Central memory CD8-positive, alpha-beta T cell (primary cell): ENCODE measurements at regions not wholly inside any gene's neighbourhood (a gene's known extent, or its start where the extent isn't known, plus 50 kb on each side); places are given as distances from the start of the nearest gene placed in this dataset.
"Not testable (repeated sequence)": the region's sequence is repeated elsewhere in the genome, so short reads cannot be mapped to it uniquely, and the experiment has no call there.

Experiments
- ATAC-seq: fragments of 150-1000 bp; cut with Tn5 transposase; replicated peaks from 2 replicates; pipeline ENCODE4 v1.10.0; 2022; ENCODE audit warnings: mild to moderate bottlenecking, moderate FRiP score, moderate number of reproducible peaks; ENCODE audit not compliant: poor library complexity, severe bottlenecking; ENCODE audit errors: extremely low read depth
- DNase-seq, 2 donors: peaks; one replicate each; pipeline ENCODE4 v3.0.0; 2021; ENCODE audit warnings: low spot score in 2 of 2
- H3K27ac Mint-ChIP-seq: one replicate; pipeline ENCODE4 v1.8.0; 2022; ENCODE audit warnings: low read depth, mild to moderate bottlenecking, moderate library complexity, mixed read lengths
- H3K27me3 Mint-ChIP-seq: one replicate; pipeline ENCODE4 v1.8.0; 2022; ENCODE audit warnings: mixed read lengths
- H3K36me3 Mint-ChIP-seq: one replicate; pipeline ENCODE4 v1.8.0; 2022; ENCODE audit warnings: mild to moderate bottlenecking, moderate library complexity, mixed read lengths; ENCODE audit not compliant: insufficient read depth
- H3K4me1 Mint-ChIP-seq: one replicate; pipeline ENCODE4 v1.8.0; 2022; ENCODE audit warnings: mixed read lengths
- H3K4me3 Mint-ChIP-seq: one replicate; pipeline ENCODE4 v1.8.0; 2022; ENCODE audit warnings: mild to moderate bottlenecking, moderate library complexity, mixed read lengths
- H3K9me3 Mint-ChIP-seq: one replicate; pipeline ENCODE4 v1.8.0; 2022; ENCODE audit warnings: mixed read lengths

- DNase-seq (no peak), ATAC-seq (no peak)
- H3K9me3 Mint-ChIP-seq, result no peaks in the 10 kb centered on the region
- no peaks in the 10 kb centered on the region for H3K4me1 Mint-ChIP-seq
- H3K4me3 Mint-ChIP-seq, result no peak overlapping the region
- no peak overlapping the region for H3K27ac Mint-ChIP-seq
- H3K36me3 Mint-ChIP-seq, result no peaks in the 10 kb centered on the region
- peaks cover 60% of the 10 kb centered on the region for H3K27me3 Mint-ChIP-seq
Measured at GRCh38 chr2:200119236-200119635, 163.9 kb downstream of the MAIP1 start.

GRCh38 chr2:200121931-200122330 is 166.5 kb downstream of the MAIP1 start:
- H3K4me1 Mint-ChIP-seq, result no peaks in the 10 kb centered on the region
- H3K27me3 Mint-ChIP-seq, result peaks cover 44% of the 10 kb centered on the region
- H3K36me3 Mint-ChIP-seq, result no peaks in the 10 kb centered on the region
- no peak overlapping the region for H3K4me3 Mint-ChIP-seq
- no peaks in the 10 kb centered on the region for H3K9me3 Mint-ChIP-seq
- ATAC-seq (no peak), DNase-seq (no peak)
- H3K27ac Mint-ChIP-seq, result no peak overlapping the region

GRCh38 chr2:200122683-200123082 is 167.3 kb downstream of the MAIP1 start:
- Mint-ChIP-seq H3K36me3 (no peaks in the 10 kb centered on the region), H3K27me3 (peaks cover 37% of the 10 kb centered on the region), H3K4me1 (no peaks in the 10 kb centered on the region), H3K9me3 (no peaks in the 10 kb centered on the region), H3K4me3 (no peak overlapping the region), H3K27ac (no peak overlapping the region)
- ATAC-seq (no peak), DNase-seq (no peak)

- peaks cover 21% of the 10 kb centered on the region for H3K27me3 Mint-ChIP-seq
- H3K9me3 Mint-ChIP-seq, H3K4me3 Mint-ChIP-seq, H3K36me3 Mint-ChIP-seq, H3K4me1 Mint-ChIP-seq, H3K27ac Mint-ChIP-seq, DNase-seq, ATAC-seq: not testable (repeated sequence)
Measured at GRCh38 chr2:200124665-200125368, 169.4 kb downstream of the MAIP1 start.

- Mint-ChIP-seq H3K4me1 (no peaks in the 10 kb centered on the region), H3K27ac (no peak overlapping the region), H3K4me3 (no peak overlapping the region), H3K27me3 (peaks cover 24% of the 10 kb centered on the region), H3K36me3 (no peaks in the 10 kb centered on the region), H3K9me3 (no peaks in the 10 kb centered on the region)
- DNase-seq, result no peak
- no peak for ATAC-seq
Measured at GRCh38 chr2:200125444-200126284, 170.3 kb downstream of the MAIP1 start.

- not testable (repeated sequence) for H3K27ac Mint-ChIP-seq, ATAC-seq, H3K9me3 Mint-ChIP-seq, H3K4me3 Mint-ChIP-seq, H3K4me1 Mint-ChIP-seq, DNase-seq, H3K36me3 Mint-ChIP-seq
- H3K27me3 Mint-ChIP-seq, result peaks cover 29% of the 10 kb centered on the region
Measured at GRCh38 chr2:200126285-200126670, 170.9 kb downstream of the MAIP1 start.

- H3K27ac Mint-ChIP-seq, H3K9me3 Mint-ChIP-seq, H3K4me3 Mint-ChIP-seq, H3K36me3 Mint-ChIP-seq, H3K4me1 Mint-ChIP-seq, DNase-seq, ATAC-seq: not testable (repeated sequence)
- H3K27me3 Mint-ChIP-seq, result peaks cover 29% of the 10 kb centered on the region
Measured at GRCh38 chr2:200126680-200127079, 171.3 kb downstream of the MAIP1 start.

GRCh38 chr2:200127848-200128247 is 172.5 kb downstream of the MAIP1 start:
- H3K27ac Mint-ChIP-seq, result no peak overlapping the region
- H3K4me3 Mint-ChIP-seq, result no peak overlapping the region
- no peak for DNase-seq
- no peaks in the 10 kb centered on the region for H3K9me3 Mint-ChIP-seq
- ATAC-seq, result no peak
- H3K27me3 Mint-ChIP-seq, result peaks cover 29% of the 10 kb centered on the region
- no peaks in the 10 kb centered on the region for H3K36me3 Mint-ChIP-seq
- no peaks in the 10 kb centered on the region for H3K4me1 Mint-ChIP-seq

GRCh38 chr2:200128296-200128695 is 172.9 kb downstream of the MAIP1 start:
- Mint-ChIP-seq H3K27me3 (peaks cover 29% of the 10 kb centered on the region), H3K36me3 (no peaks in the 10 kb centered on the region), H3K27ac (no peak overlapping the region), H3K4me3 (no peak overlapping the region), H3K9me3 (no peaks in the 10 kb centered on the region), H3K4me1 (no peaks in the 10 kb centered on the region)
- ATAC-seq (no peak), DNase-seq (no peak)

- no peaks in the 10 kb centered on the region for H3K36me3 Mint-ChIP-seq
- DNase-seq (no peak), ATAC-seq (no peak)
- no peaks in the 10 kb centered on the region for H3K4me1 Mint-ChIP-seq
- H3K27me3 Mint-ChIP-seq, result peaks cover 18% of the 10 kb centered on the region
- no peak overlapping the region for H3K4me3 Mint-ChIP-seq
- H3K9me3 Mint-ChIP-seq, result no peaks in the 10 kb centered on the region
- H3K27ac Mint-ChIP-seq, result no peak overlapping the region
Measured at GRCh38 chr2:200129721-200130462, 174.5 kb downstream of the MAIP1 start.

- no peaks in the 10 kb centered on the region for H3K4me1 Mint-ChIP-seq
- ATAC-seq (no peak), DNase-seq (no peak)
- H3K9me3 Mint-ChIP-seq, result no peaks in the 10 kb centered on the region
- no peaks in the 10 kb centered on the region for H3K36me3 Mint-ChIP-seq
- peaks cover 18% of the 10 kb centered on the region for H3K27me3 Mint-ChIP-seq
- H3K4me3 Mint-ChIP-seq, result no peak overlapping the region
- no peak overlapping the region for H3K27ac Mint-ChIP-seq
Measured at GRCh38 chr2:200130762-200131166, 175.4 kb downstream of the MAIP1 start.

- ATAC-seq (no peak), DNase-seq (no peak)
- Mint-ChIP-seq H3K36me3 (no peaks in the 10 kb centered on the region), H3K4me3 (no peak overlapping the region), H3K27ac (no peak overlapping the region), H3K9me3 (no peaks in the 10 kb centered on the region), H3K27me3 (peaks cover 15% of the 10 kb centered on the region), H3K4me1 (no peaks in the 10 kb centered on the region)
Measured at GRCh38 chr2:200131307-200131706, 175.2 kb upstream of the SPATS2L start.
